ENCODE measurements at regions not wholly inside any gene's neighbourhood (a gene's known extent, or its start where the extent isn't known, plus 50 kb on each side); places are given as distances from the start of the nearest gene placed in this dataset.

DNA sequence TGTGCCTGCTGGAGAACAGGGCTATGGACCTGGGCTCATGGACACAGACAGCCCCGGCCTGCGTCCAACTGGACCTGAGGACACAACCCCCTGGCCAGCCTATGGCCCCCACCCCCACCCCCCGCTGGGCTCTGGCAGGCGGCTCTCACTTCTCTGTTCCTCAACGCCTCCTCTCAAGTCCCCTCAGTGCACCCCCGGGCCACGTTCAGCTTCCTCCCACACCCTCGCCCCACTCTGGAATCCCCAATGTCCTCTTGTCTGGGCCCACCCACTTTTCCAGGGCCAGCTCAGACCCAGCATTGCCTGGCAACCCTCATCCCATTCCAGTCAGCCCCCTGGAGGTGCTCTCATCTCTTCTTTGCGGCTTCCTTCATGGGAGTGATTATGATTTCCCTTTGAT lies 130.2 kb upstream of the SPACA7 start:
- peak; percentile 46 for DNase-seq (ENCODE audit: low spot score)

DNA sequence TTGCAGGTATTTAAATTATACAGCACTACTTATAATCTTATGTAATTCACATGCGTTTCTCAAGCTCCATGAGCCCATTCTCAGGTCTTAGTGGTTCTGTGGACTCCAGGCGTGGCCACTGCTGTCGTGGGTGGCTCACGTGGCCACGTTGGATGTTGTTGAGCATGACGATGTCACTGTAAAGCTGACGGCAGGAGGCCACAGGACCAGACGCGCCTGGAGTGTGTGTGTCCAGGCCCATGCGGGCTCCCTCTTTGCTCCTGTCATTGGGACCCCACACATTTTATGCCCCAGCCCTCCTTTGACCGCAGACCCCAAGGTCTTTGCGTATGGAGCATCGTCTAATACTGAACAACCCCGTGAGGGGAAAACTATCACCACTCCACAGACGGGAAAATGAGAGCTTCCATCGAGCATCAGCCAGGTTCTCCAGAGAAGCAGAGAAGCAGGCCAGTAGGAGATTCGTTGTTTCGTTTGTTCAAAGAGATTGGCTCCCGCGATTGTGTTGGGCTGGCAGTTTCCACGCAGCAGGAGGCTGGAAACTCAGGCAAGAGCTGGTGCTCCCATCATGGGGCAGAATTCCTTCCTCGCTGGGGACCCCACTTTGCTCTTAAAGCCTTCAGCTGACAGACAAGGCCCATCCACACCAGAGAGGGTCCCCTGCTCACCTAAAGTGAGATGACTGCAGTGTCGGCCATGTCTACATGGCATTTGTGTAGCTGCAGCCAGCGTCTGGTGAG lies 129.3 kb upstream of the SPACA7 start:
- DNase-seq (ENCODE audit: low spot score): peak; percentile 52

DNA sequence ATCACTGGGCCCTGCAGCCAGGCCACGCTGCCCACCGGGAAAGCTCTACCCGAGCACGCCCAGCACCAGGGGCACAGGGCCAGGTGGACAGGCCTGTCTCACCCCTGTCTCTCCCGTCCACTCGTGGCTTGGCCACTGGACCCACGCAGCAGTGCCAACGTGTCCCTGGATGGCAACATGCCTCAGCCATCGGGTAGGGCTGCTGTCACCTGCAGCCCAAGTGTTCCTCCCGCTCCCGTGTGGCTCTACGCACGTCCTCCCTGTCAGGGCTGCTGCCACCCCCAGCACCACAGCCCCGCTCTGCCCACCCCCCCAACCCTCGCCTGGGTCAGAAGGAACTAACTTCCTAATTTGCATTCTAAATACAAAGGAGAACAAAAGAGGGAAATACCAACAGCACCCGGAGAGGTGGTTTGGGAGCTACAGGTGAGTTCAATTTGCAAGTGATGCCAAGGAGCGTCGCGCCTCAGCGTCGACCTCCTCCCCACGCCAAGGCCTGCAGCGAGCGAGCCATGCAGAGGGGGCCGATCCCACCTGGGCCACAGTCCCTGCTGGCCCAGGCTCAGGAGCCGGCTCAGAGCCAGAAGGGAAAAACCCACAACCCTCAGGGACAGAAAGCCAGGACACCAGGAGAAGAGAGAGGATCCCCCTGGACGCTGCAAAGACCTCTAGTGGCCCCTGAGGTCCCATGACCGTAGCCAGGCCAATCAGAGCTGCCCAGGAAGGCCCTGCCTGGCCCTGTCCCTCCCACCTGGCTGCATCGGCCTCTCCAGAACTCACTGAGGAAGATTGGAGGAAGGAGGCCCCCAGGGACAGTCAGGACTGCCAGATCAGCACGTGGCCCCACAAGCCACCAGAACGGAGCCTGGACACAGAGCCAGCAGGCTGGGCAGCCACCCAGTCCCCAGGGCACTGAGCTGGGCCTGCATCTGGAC lies 128.4 kb upstream of the SPACA7 start:
- DNase-seq (ENCODE audit: low spot score): peak; percentile 49

DNA sequence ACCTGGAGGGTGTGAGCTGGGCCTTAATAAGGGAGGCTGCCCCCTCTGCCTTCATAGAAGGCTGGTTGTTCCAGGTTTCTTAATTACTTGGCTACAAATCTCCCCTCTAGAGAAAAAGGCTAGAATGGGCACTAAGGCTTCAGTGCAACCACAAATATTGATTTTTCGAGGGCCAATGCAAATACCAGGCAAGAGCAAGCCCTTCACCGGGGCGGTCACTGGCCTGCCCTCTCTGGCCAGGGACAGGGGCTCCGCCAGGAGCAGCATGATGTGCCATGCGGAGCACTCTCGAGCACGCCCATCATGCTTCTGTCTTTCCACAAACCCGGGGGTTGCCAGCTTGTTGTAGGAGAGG lies 127.8 kb upstream of the SPACA7 start:
- peak; percentile 50 for DNase-seq (ENCODE audit: low spot score)

DNA sequence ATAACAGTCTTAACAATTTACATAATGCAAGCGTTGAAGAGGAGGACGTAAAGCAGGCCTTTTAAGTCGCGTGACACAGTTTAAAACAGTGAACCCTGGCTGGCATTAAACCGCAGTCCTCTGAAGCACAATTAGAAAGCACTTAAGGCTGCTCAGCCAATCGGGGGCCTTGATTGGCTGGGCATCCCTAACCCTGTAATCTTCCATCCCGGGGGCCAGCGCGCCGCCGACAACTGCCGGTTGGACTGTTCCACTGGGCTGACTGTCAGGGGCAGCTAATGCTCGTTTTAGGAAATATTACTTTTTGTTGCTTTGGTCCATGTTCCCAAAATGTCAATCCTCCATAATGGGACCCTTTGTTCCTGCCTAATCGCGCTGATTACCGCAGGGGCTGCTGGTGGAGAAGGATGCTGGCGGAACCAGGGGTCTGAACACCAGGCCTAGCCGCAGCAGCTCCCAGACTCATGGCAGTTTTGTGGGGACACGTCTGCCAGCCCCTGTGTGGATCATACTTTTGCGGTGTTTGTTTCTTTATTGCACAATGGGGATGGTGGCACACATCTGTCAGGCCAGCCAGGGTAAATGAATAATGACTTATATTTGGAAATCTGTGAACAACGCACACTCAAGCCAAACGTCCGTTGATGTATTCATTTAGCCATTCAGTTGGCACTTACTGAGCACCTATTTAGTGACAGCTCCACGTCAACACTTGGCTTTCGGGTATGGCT lies 127.1 kb upstream of the SPACA7 start:
- DNase-seq (ENCODE audit: low spot score): peak; percentile 64

DNA sequence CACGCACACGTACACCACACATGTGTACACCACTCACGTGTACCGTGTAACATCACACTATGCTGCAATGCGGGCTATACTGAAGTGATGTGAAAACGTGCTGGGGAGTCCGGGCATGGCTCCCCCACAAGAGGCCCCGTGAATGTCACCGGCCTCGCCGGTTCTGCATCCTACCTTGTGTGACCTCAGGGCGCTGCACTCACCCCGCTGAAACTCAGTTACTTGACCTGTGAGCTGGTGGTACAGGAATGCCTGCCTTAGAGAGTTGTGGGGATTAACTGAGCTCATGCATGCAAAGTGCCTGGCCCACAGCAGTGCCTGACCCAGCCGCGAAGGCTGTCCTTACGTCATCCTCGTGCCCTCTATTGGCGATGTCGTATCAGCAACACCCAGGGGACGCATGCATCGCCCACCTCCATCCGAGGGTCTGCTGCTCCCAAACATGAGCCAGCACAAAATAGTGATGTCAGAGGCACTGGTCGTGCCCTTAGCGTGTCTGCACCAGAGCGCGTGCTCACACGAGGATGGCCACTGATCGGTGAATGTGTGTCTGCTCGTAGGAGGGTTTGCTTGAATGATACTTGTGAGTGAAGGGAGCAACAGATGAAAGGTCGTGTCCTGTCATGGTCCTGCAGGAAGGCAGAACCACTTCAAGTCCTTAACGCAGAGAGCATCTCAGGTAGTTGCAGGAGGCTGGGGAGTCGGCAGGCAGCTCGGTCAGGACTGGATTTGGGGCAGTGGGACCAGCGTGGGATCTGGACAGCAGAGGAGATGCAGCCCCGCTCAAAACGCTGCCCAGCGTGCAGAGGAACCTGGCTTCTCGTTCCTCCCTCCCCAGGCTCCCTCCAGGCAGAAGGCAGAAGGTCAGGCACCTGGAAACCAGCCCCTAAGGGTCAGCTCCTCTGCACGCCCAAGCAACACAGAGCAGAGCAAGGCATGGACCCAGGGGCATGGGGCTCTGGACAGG lies 126.2 kb upstream of the SPACA7 start:
- peak; percentile 44 for DNase-seq (ENCODE audit: low spot score)

DNA sequence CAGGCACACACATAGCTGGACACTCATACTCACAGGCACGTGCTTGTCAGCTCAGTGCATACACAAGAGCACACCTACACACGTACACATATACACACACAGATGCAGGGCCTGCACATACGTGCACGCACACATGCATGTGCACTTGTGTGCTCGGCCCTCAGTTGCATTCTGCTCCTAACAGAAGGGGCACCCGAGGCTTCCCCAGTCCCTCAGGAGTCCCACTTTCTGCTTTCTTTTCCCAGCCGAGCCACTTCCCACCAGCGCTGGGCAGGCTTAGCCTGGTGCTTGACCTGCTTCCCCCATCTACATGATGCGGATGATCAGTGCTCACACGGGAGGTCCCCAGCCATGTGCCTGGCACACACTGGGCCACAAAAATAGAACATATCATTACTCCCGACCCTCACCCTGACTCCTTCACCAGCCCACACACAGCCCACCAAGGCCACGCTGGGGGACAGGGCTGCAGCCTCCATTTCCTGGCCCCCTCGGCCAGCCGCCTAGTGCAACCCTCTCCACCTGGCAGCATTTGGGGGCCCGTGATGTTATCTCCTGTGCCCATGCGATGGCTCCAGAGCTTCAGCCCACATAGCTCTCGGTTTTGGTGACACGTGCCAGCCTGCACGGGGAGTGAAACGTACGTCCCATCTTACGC lies 125.2 kb upstream of the SPACA7 start:
- no peak for DNase-seq (ENCODE audit: low spot score)

DNA sequence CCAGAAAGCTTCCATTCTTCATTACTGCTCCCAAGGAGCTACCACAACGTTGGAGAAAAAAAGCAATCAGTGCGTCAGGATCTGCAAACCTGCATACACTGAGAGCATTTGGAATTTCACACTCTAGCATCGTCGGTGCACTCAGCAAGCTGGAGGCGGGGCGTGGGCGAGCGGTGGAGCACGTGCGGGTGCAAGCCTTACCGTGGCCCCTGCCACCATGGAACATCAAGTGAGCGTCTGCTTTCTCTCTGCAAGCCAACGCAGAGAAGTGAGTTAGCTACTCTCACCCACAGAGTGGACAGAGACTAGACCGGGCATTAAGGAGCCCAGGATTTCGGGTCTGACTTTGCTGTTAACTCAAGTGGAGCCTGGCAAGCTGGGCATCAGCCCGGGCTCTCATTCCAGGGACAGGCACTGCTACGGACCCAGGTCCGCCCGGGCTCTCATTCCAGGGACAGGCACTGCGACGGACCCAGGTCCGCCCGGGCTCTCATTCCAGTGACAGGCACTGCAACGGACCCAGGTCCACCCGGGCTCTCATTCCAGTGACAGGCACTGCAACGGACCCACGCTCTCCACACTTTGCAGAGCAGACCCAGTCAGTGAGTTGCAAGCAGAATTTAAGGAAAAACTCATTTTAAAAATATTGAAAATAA lies 124.1 kb upstream of the SPACA7 start:
- DNase-seq (ENCODE audit: low spot score): no peak

DNA sequence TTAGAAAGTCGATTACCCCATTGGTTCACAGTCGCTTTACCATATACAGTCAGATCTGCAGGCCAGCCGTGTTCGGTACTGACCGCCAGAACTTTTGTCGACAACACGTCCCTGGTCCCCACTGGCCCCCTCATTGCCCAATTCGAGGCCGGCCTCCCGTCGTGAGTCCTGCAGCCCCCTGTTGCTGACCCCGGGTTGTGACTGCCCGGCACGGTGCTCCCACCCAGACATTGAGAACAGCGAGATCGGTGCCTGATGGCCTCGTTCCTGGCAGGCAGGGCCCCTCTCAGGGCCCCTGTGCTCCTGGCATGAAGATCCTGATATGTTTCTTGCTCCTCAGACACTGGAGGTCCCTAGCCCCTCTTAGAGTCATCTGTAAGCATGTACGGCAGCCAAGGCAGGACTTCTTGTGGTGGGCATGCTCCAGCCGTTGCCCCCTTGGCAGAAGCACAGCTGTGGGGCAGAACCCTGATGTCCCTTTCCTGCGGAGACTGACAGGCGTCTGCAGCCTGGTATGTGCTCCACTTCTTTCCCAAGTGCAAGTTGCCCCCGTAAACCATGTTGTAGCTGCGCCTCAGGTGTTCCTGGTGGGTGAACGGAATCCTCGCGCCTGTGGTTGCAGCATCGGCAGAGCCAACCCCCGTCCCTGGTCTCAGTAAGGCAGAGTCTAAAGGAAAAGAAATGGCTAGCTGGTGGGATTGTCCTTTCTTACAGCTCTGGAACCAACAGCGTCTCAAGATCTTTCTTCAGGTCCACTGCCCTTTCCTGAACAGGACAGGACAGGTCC lies 123.2 kb upstream of the SPACA7 start:
- no peak for DNase-seq (ENCODE audit: low spot score)

DNA sequence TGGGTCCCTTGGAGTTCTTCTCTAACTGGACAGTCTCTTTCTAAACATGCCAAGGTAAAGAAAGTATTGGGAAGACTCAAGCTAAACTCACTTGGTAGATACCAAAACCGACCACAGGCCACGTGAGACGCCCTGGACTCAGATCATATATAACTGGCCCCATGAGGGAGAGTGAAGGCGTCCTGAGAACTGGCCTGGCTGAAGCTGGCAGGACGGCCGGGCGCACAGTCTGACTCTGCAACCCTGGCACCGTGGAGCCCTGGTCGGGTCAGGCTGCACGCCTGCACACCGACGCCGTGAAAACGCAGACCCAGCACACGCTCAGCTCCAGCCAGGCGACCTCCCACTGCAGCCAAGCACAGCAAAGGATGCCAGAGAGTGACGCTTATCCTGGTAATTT lies 122.5 kb upstream of the SPACA7 start:
- DNase-seq (ENCODE audit: low spot score): no peak

DNA sequence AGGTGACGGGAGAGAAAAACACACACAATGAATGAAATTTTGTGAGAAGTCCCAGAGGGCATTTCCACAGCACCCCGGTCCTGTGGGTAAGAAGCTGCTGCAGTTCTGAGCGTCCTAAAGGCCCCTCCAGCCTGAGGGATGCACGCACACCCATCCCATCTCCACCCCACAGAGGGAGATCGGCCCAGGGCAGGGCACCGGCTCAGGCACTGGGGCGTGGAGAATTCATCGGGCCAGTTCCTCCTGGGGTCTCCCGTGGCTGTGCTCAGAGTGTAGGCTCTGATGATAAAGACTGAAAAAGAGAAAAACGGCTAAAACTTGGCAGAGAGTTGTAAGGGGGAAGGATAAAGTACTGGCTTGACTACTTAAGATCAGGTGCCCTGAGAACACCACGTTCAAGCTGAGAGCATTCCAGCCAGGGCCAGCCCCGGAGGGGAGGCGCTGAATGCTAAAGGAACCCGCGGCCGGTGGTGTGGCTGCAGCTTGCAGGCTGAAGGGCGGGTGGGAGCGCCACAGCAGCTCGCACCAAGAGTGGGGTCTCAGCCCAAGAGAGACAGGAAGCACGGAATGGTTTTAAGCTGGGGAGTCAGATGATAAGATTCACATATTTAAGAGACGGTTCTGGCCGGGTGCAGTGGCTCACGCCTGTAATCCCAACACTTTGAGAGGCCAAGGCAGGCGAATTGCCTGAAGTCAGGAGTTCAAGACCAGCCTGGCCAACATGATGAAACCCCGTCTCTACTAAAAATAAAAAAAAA lies 121.9 kb upstream of the SPACA7 start:
- DNase-seq (ENCODE audit: low spot score): no peak

DNA sequence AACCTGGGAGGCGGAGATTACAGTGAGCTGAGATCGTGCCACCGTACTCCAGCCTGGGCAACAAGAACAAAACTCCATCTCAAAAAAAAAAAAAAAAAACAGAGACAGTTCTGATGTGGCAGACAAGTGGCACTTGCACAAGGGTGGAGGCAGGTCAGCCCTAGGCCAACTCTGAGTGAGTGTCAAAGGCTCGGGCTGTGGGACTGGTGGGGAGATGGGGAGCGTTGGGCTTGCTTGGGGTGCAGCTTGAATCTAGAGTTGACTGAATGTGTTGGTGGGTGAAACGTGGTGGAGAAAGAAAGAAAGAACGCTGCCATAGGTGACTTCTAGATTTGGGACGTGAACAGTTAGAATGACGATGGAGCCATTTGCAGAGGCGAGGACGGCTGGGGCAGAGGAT lies 121.3 kb upstream of the SPACA7 start:
- DNase-seq (ENCODE audit: low spot score): no peak

DNA sequence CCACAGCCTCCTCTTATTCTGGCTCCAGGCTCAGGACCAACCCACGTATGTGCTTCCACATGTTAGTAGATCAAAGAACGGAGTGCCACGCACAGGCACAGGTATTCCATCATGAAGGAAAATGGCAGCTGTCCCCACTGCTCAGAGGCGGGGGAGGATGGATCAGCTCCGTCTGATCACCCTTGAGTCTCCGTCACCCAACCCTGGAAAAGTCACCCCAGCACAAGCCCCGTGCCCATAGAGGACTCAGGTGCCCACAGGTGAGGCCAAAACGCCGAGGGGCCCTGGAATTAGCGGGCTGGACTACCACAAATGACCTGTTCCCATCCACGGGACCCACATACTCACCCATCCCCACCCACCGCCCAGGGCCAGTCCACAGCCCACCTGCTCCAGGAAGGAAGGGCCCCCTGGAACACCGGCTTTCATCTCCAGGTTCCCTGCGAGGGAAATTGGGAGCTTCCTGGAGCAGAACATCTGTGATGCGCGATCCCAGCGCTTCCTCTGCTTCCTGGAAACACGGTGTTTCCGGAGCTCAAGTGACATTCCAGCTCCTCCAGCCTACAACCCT lies 120.5 kb upstream of the SPACA7 start:
- DNase-seq (ENCODE audit: low spot score): no peak

DNA sequence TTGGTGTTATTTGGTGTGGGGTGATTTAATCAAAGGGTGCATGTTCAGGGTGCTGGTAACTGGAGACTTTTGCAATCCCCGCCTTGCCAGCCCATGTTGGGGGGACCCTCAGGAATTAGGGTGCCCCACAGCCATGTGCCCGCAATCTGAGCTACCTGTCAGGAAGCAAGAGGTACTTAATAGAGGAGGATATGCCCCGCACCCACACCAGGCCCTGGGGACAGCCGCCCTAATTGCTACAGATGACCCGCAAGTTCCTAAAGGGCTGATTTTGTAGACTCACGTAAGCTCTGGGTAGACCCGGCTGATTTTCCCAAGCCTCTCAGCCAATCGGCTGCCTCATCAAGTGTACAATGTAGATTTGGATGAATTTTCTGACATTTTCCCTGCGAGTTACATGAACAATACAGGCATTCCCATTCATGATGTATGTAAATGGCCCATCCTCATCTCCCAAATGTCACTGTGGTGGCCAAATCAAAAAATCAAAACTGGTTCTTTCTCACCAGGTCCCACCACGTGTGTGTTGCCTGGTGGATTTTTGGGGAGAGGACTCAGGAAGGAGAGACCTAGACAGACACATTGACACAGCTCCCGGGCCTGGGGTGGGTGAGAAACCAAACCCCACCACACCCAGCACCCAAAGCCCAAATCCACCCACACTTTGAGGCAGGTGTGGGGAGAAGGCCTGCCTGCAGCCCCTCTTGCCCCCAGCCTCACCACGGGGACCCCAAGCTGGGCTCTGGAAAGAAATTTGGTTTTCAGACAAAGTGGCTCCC lies 119.2 kb upstream of the SPACA7 start:
- no peak for DNase-seq (ENCODE audit: low spot score)

DNA sequence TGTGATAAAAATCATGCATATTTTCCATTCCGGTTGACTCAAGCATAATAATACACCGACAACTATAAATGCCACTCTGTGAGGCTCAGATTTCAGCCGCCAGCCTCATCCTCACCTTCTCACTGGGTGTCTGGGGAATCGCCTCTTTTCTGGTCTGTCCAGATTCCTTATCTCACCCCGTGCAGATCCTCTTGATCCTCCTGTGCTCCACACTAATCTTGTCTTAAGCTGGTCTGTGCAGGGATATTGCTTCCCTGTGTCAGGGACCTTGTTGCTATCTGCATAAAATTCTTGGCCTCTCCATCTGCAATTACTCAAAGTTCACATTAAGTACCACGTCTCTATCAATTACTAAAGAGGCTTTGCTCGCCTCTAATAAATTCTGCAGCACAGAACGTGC lies 116.6 kb upstream of the SPACA7 start:
- DNase-seq (ENCODE audit: low spot score): no peak

DNA sequence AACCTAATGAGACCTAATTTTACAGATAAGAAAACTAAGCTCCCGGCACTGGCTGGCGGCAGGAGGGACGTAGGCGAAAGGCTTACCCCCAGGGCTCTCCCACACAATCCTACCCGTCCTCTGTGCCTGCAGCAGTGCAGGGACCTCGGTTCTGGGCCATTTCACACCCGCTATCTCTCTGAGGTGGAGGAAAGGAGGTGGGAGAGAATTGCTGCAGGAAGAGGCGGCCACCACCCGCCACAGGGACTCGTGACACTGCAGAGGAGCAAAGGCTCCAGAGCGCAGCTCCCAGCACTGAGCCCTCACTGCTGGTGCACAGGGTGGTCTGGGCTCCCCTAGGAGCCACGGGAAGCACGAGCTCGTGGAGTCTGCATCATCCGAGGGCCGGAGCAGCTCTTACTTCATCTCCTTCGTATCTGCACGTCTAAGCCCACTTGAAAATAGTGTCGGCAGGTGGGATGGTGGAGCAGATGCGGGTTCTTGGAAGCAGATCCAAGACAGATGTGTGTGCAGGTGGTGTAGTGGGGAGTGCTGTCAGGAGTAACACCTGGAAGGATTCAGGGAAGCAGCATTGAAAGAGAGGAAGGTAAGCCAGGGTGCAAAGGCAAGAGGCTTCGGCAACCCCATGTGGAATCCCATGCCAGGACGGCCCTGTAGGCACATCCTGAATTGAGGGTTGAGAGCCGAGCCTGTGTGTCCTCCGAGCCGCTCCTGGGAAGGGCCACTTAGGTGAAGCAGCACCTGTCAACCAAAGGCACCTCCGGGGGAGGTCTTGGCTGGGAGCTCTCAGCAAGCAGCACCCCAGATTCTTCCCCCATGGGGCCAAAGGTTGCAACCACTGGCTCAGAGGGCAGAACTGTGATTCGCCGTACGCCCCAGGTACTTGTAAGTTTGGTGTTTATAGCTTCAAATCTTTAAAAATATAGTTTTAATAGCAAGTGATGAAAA lies 115.8 kb upstream of the SPACA7 start:
- DNase-seq (ENCODE audit: low spot score): no peak

DNA sequence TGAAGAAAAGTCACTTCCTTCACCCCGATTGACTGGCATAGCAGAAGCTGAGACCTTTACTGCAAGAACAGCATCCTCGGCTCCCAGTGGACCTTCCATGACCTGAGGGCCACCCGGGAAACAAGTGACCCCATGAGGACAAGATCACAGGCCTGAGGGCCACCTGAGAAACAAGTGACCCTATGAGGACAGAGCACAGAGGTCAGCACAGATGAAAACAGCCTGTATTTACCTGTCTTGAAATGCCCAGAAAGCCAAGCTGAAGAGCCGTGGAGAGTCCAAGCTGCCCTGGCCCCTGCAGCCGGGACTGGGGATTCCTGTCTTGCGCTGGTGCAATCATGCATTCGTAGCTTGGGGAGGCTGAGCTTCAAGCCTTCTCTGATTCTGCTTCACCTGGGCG lies 114.2 kb upstream of the SPACA7 start:
- no peak for DNase-seq (ENCODE audit: low spot score)
